Panc1 (cell line): ENCODE measurements at regions not wholly inside any gene's neighbourhood (a gene's known extent, or its start where the extent isn't known, plus 50 kb on each side); places are given as distances from the start of the nearest gene placed in this dataset.

Experiments
- ATAC-seq: fragments of 200-7000 bp; cut with Tn5 transposase; 2 replicates; pipeline ENCODE4 v1.9.1; 2020; ENCODE audit warnings: mild to moderate bottlenecking, moderate library complexity
- BruUV-seq: library from RNA; stranded (reverse); fragments of 400-500 nt; replicated peaks from 2 replicates; lab custom pipeline; 2021; lab: Mats Ljungman, UMichigan
- CTCF ChIA-PET: fragments of 300-600 bp; sonication (Branson Sonifier 250); formaldehyde crosslinking; loops from one replicate; lab custom pipeline; 2022; ENCODE audit warnings: antibody characterized with exemption; lab: Charles Lee
- POLR2A ChIA-PET: fragments of 300-600 bp; sonication (Branson Sonifier 250); formaldehyde crosslinking; loops from one replicate; lab custom pipeline; 2022; ENCODE audit warnings: antibody characterized with exemption; lab: Charles Lee
- DNase-seq: peaks from one replicate; pipeline ENCODE4 v3.0.0-alpha.2; 2010; ENCODE audit warnings: low read depth, low spot score
- H3K27ac ChIP-seq: 2 replicates; pipeline ENCODE4 v1.5.1; 2011; ENCODE audit warnings: mild to moderate bottlenecking, low read length, inconsistent platforms
- H3K27me3 ChIP-seq: fragments of 200-500 bp; sonication (Bioruptor generic); 2 replicates; pipeline ENCODE4 v1.6.0; 2014; ENCODE audit warnings: low read length, inconsistent platforms; ENCODE audit not compliant: control insufficient read depth, insufficient read depth
- H3K36me3 ChIP-seq: fragments of 200-500 bp; sonication (Bioruptor generic); 2 replicates; pipeline ENCODE4 v1.5.1; 2014; ENCODE audit warnings: inconsistent platforms, mild to moderate bottlenecking, low read length, moderate library complexity; ENCODE audit not compliant: control insufficient read depth, insufficient read depth
- H3K4me1 ChIP-seq: 2 replicates; pipeline ENCODE4 v1.5.1; 2011; ENCODE audit warnings: inconsistent platforms, mild to moderate bottlenecking, low read length, moderate library complexity; ENCODE audit not compliant: control insufficient read depth, insufficient read depth
- H3K4me3 ChIP-seq, 2 experiments: 2 replicates each; pipeline ENCODE4 v1.5.1; 2011 to 2012; ENCODE audit warnings: low read depth in 2 of 2, low read length in 2 of 2, mild to moderate bottlenecking in 2 of 2, inconsistent platforms in 1 of 2, moderate library complexity in 1 of 2
- H3K9me3 ChIP-seq: fragments of 200-500 bp; sonication (Bioruptor generic); 2 replicates; pipeline ENCODE4 v1.5.1; 2014; ENCODE audit warnings: low read depth, mild to moderate bottlenecking, inconsistent platforms, low read length, moderate library complexity; ENCODE audit not compliant: control insufficient read depth, insufficient read depth
- CTCF ChIP-seq: fragments of 450-650 bp; IDR thresholded peaks from 2 replicates; pipeline ENCODE4 v1.5.1; 2017; ENCODE audit warnings: mild to moderate bottlenecking
- POLR2AphosphoS5 ChIP-seq: IDR thresholded peaks from 2 replicates; pipeline ENCODE4 v1.6.1; 2012; ENCODE audit warnings: mild to moderate bottlenecking, low read depth, low read length, moderate library complexity
- REST ChIP-seq, 2 experiments: IDR thresholded peaks; 2 replicates each; pipeline ENCODE4 v1.6.1; 2011 to 2012; ENCODE audit warnings: low read depth in 2 of 2, control low read depth in 1 of 2, low read length in 1 of 2, mild to moderate bottlenecking in 1 of 2, moderate library complexity in 1 of 2; ENCODE audit not compliant: insufficient read depth in 1 of 2
- SIN3A ChIP-seq: IDR thresholded peaks from 2 replicates; pipeline ENCODE4 v1.6.1; 2012; ENCODE audit warnings: low read depth, mild to moderate bottlenecking, low read length, moderate library complexity, borderline replicate concordance; ENCODE audit not compliant: insufficient read depth
- TCF7L2 ChIP-seq: IDR thresholded peaks from 2 replicates; pipeline ENCODE4 v1.6.1; 2011; ENCODE audit warnings: mild to moderate bottlenecking, low read depth, low read length, inconsistent platforms
- in situ Hi-C: cut with HindIII; loops from 2 replicates; pipeline ENCODE4 v1.10.0; 2016; ENCODE audit warnings: low sequenced_read_pairs, low pct_unique_long_range_greater_than_20kb
- intact Hi-C: fragments of 100-400 bp; cut with micrococcal nuclease; formaldehyde crosslinking; loops from one replicate; pipeline ENCODE4 v1.10.0; 2022; ENCODE audit not compliant: unreplicated experiment

GRCh38 chr10:44513591-44513990 is 128.7 kb upstream of the CXCL12 start:
- DNase-seq (no peak), ATAC-seq (no peak)
- H3K27me3 ChIP-seq: no peaks in the 10 kb centered on the region
- H3K4me3 ChIP-seq: no peak overlapping the region
- no peaks in the 10 kb centered on the region for H3K36me3 ChIP-seq
- no TSS peak for BruUV-seq
- H3K9me3 ChIP-seq: no peaks in the 10 kb centered on the region
- no peaks in the 10 kb centered on the region for H3K4me1 ChIP-seq
- in situ Hi-C loops (no loop called here), intact Hi-C loops (no loop called here)
- TF ChIP-seq REST (IDR thresholded peaks at IDR 0.05; ENCODE audit: insufficient read depth in 1 of 2, low read depth in 2 of 2, low read length in 1 of 2): no peak
- no peak for TF ChIP-seq POLR2AphosphoS5
- no peak for TF ChIP-seq SIN3A
- TF ChIP-seq CTCF: no peak
- TF ChIP-seq TCF7L2: no peak
- CTCF ChIA-PET: no interaction called here
- POLR2A ChIA-PET: no interaction called here
- no peak overlapping the region for H3K27ac ChIP-seq

GRCh38 chr10:44516891-44517290 is 132.0 kb upstream of the CXCL12 start:
- intact Hi-C loops: no loop called here
- Histone ChIP-seq H3K27me3 (no peaks in the 10 kb centered on the region), H3K27ac (no peak overlapping the region), H3K9me3 (no peaks in the 10 kb centered on the region), H3K4me1 (no peaks in the 10 kb centered on the region), H3K4me3 (no peak overlapping the region), H3K36me3 (no peaks in the 10 kb centered on the region)
- ChIA-PET POLR2A (no interaction called here), CTCF (no interaction called here)
- BruUV-seq: no TSS peak
- TF ChIP-seq POLR2AphosphoS5 (no peak), CTCF (no peak), REST (IDR thresholded peaks at IDR 0.05; ENCODE audit: insufficient read depth in 1 of 2, low read depth in 2 of 2, low read length in 1 of 2) (no peak), TCF7L2 (no peak)
- in situ Hi-C loops: no loop called here
- DNase-seq: no peak
- ATAC-seq: no peak
